Osteoblast (primary cell): ENCODE measurements at regions not wholly inside any gene's neighbourhood (a gene's known extent, or its start where the extent isn't known, plus 50 kb on each side); places are given as distances from the start of the nearest gene placed in this dataset.

ENCODE experiments used
- DNase-seq: peaks from one replicate; pipeline ENCODE4 v3.0.0; 2011; ENCODE audit warnings: low spot score, mixed read lengths; ENCODE audit not compliant: insufficient read length; ENCODE audit errors: missing footprints
- H2AFZ ChIP-seq: 2 replicates; pipeline ENCODE4 v1.6.0; 2011; ENCODE audit warnings: mild to moderate bottlenecking, low read length
- H3K27ac ChIP-seq: 2 replicates; pipeline ENCODE4 v1.5.1; 2011; ENCODE audit warnings: mild to moderate bottlenecking, low read depth, low read length, moderate library complexity
- H3K27me3 ChIP-seq: 2 replicates; pipeline ENCODE4 v1.6.0; 2012; ENCODE audit warnings: mild to moderate bottlenecking, control low read depth, inconsistent platforms, low read length, moderate library complexity; ENCODE audit not compliant: insufficient read depth
- H3K36me3 ChIP-seq: 2 replicates; pipeline ENCODE4 v1.5.1; 2011; ENCODE audit warnings: mild to moderate bottlenecking, low read length, control low read depth, moderate library complexity; ENCODE audit not compliant: insufficient read depth
- H3K4me1 ChIP-seq: 2 replicates; pipeline ENCODE4 v1.5.1; 2011; ENCODE audit warnings: mild to moderate bottlenecking, low read length, control low read depth, moderate library complexity; ENCODE audit not compliant: insufficient read depth
- H3K4me2 ChIP-seq: 2 replicates; pipeline ENCODE4 v1.6.0; 2011; ENCODE audit warnings: mild to moderate bottlenecking, low read length; ENCODE audit not compliant: insufficient read depth
- H3K4me3 ChIP-seq: fragments of 200-600 bp; sonication (generic); 3 replicates; pipeline ENCODE4 v1.5.1; 2012; ENCODE audit warnings: mild to moderate bottlenecking, low read length, inconsistent platforms; ENCODE audit not compliant: insufficient read depth
- H3K79me2 ChIP-seq: 2 replicates; pipeline ENCODE4 v1.6.0; 2012; ENCODE audit warnings: mild to moderate bottlenecking, low read length, control low read depth, inconsistent platforms; ENCODE audit not compliant: insufficient read depth
- H3K9me3 ChIP-seq: 2 replicates; pipeline ENCODE4 v1.5.1; 2011; ENCODE audit warnings: low read depth, low read length, control low read depth
- H4K20me1 ChIP-seq: 2 replicates; pipeline ENCODE4 v1.6.0; 2012; ENCODE audit warnings: mild to moderate bottlenecking, low read length, control low read depth; ENCODE audit not compliant: insufficient read depth
- CTCF ChIP-seq: IDR thresholded peaks from 2 replicates; pipeline ENCODE4 v1.5.1; 2011; ENCODE audit warnings: mild to moderate bottlenecking, low read depth, low read length, moderate library complexity; ENCODE audit errors: extremely low read depth

DNA sequence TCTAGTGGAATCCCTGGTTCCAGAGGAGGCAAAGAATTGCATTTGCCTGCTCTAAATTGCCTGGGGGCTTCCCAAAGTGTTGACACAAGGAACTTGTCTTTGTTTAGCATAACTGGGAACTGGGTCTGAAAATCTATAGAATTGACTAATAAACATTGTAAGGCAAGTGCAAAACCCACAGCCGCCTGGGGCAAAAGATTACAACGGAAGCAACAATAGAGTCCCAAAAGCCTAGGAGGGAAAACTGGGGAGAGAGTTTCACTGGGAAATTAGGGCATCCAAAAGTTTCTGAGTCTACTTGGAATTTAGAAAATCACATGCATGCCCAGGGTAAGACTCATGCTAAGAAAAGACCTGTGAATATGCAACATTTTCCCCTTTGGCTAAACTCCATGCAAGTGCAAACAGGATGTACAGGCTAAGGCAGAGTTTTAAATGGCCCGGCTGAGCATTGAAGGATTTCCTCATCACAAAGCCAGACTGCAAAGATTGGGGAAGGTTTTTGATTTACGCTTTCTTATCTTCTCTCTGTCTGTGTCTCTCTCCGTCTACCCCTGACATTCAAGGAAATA lies 725.3 kb upstream of the NCAM2 start:
- Histone ChIP-seq H3K4me1 (no peaks in the 10 kb centered on the region), H3K9me3 (no peaks in the 10 kb centered on the region), H3K27ac (no peak overlapping the region), H4K20me1 (no peaks in the 10 kb centered on the region), H3K4me2 (no peak overlapping the region), H3K27me3 (no peaks in the 10 kb centered on the region), H3K36me3 (no peaks in the 10 kb centered on the region), H2AFZ (no peak overlapping the region), H3K79me2 (no peaks in the 10 kb centered on the region), H3K4me3 (no peak overlapping the region)
- DNase-seq, result no peak
- TF ChIP-seq CTCF, result no peak

GRCh38 chr21:20276377-20276776 lies 721.8 kb upstream of the NCAM2 start:
- Histone ChIP-seq H3K9me3 (no peaks in the 10 kb centered on the region), H4K20me1 (no peaks in the 10 kb centered on the region)
- DNase-seq, result no peak

DNA sequence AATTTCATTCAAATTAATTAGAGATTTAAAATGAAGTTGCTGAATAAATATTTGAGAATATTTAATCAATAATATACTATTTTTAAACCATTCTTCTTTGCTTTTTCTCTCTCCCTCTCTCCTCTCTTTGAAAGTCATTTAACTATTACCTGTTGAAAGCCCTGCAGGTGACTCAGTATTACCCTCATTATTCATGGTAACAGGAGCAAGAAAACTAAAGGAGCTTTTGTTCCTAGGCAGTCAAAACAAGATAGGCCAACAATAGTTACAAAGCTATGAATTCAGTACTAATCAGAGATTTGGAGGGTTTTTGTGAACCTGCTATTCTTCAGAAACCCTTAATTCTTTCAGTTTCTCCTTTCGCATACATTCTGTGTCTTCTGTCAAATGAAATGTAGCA lies 721.3 kb upstream of the NCAM2 start:
- Histone ChIP-seq H3K27me3 (no peaks in the 10 kb centered on the region), H4K20me1 (no peaks in the 10 kb centered on the region), H3K36me3 (no peaks in the 10 kb centered on the region), H3K4me2 (no peak overlapping the region), H2AFZ (no peak overlapping the region), H3K79me2 (no peaks in the 10 kb centered on the region), H3K27ac (no peak overlapping the region), H3K4me3 (no peak overlapping the region), H3K9me3 (no peaks in the 10 kb centered on the region), H3K4me1 (no peaks in the 10 kb centered on the region)
- DNase-seq, result no peak
- TF ChIP-seq CTCF, result no peak

More at GRCh38 chr21:20276377-20276776, 721.8 kb upstream of the NCAM2 start:
- H3K4me3 ChIP-seq, result no peak overlapping the region
- H3K36me3 ChIP-seq, result no peaks in the 10 kb centered on the region
- no peak overlapping the region for H2AFZ ChIP-seq
- no peaks in the 10 kb centered on the region for H3K4me1 ChIP-seq
- no peaks in the 10 kb centered on the region for H3K27me3 ChIP-seq
- H3K27ac ChIP-seq, result no peak overlapping the region
- no peak overlapping the region for H3K4me2 ChIP-seq
- no peak for TF ChIP-seq CTCF
- H3K79me2 ChIP-seq, result no peaks in the 10 kb centered on the region

- Histone ChIP-seq H4K20me1 (no peaks in the 10 kb centered on the region), H2AFZ (no peak overlapping the region), H3K27me3 (no peaks in the 10 kb centered on the region), H3K27ac (no peak overlapping the region), H3K9me3 (no peaks in the 10 kb centered on the region), H3K4me2 (no peak overlapping the region), H3K4me3 (no peak overlapping the region), H3K79me2 (no peaks in the 10 kb centered on the region), H3K4me1 (no peaks in the 10 kb centered on the region), H3K36me3 (no peaks in the 10 kb centered on the region)
- no peak for TF ChIP-seq CTCF
- DNase-seq, result no peak
These were observed 714.4 kb upstream of the NCAM2 start for GRCh38 chr21:20283836-20284235.
